ENCODE measurements at regions not wholly inside any gene's neighbourhood (a gene's known extent, or its start where the extent isn't known, plus 50 kb on each side); places are given as distances from the start of the nearest gene placed in this dataset.

GRCh38 chr20:17844133-17844429 is 124.5 kb downstream of the SNX5 start:
- H3K36me3 ChIP-seq (ENCODE audit: control insufficient read depth, insufficient read depth, low read length) = no peaks in the 10 kb centered on the region
- no peak for DNase-seq (ENCODE audit: low read depth)
- no peak for TF ChIP-seq CTCF (IDR thresholded peaks at IDR 0.05; ENCODE audit: insufficient read depth, low read length, poor library complexity, severe bottlenecking)
- H3K27me3 ChIP-seq (ENCODE audit: control insufficient read depth, insufficient read depth, low read length) = no peaks in the 10 kb centered on the region
- no peak overlapping the region for H3K4me3 ChIP-seq (ENCODE audit: low read depth, low read length)

- Histone ChIP-seq H3K4me3 (ENCODE audit: low read depth, low read length) (no peak overlapping the region), H3K27me3 (ENCODE audit: control insufficient read depth, insufficient read depth, low read length) (no peaks in the 10 kb centered on the region)
Observed at GRCh38 chr20:17843246-17844132, 125.1 kb downstream of the SNX5 start.

GRCh38 chr20:17841751-17842215 is 126.8 kb downstream of the SNX5 start:
- no peak for DNase-seq (ENCODE audit: low read depth)
- Histone ChIP-seq H3K4me3 (ENCODE audit: low read depth, low read length) (no peak overlapping the region), H3K36me3 (ENCODE audit: control insufficient read depth, insufficient read depth, low read length) (no peaks in the 10 kb centered on the region), H3K27me3 (ENCODE audit: control insufficient read depth, insufficient read depth, low read length) (no peaks in the 10 kb centered on the region)
- no peak for TF ChIP-seq CTCF (IDR thresholded peaks at IDR 0.05; ENCODE audit: insufficient read depth, low read length, poor library complexity, severe bottlenecking)

More at GRCh38 chr20:17843246-17844132, 125.1 kb downstream of the SNX5 start:
- TF ChIP-seq CTCF (IDR thresholded peaks at IDR 0.05; ENCODE audit: insufficient read depth, low read length, poor library complexity, severe bottlenecking) = no peak
- no peaks in the 10 kb centered on the region for H3K36me3 ChIP-seq (ENCODE audit: control insufficient read depth, insufficient read depth, low read length)
- DNase-seq (ENCODE audit: low read depth) = peak; percentile 78

GRCh38 chr20:17840423-17840822 is 128.2 kb downstream of the SNX5 start:
- no peak for TF ChIP-seq CTCF (IDR thresholded peaks at IDR 0.05; ENCODE audit: insufficient read depth, low read length, poor library complexity, severe bottlenecking)
- no peak for DNase-seq (ENCODE audit: low read depth)
- no peak overlapping the region for H3K4me3 ChIP-seq (ENCODE audit: low read depth, low read length)
- no peaks in the 10 kb centered on the region for H3K36me3 ChIP-seq (ENCODE audit: control insufficient read depth, insufficient read depth, low read length)
- H3K27me3 ChIP-seq (ENCODE audit: control insufficient read depth, insufficient read depth, low read length) = no peaks in the 10 kb centered on the region

GRCh38 chr20:17838921-17839320 is 129.7 kb downstream of the SNX5 start:
- no peak for DNase-seq (ENCODE audit: low read depth)
- no peaks in the 10 kb centered on the region for H3K27me3 ChIP-seq (ENCODE audit: control insufficient read depth, insufficient read depth, low read length)
- no peak for TF ChIP-seq CTCF (IDR thresholded peaks at IDR 0.05; ENCODE audit: insufficient read depth, low read length, poor library complexity, severe bottlenecking)

GRCh38 chr20:17837179-17837578 is 131.4 kb downstream of the SNX5 start:
- no peak for DNase-seq (ENCODE audit: low read depth)
- H3K27me3 ChIP-seq (ENCODE audit: control insufficient read depth, insufficient read depth, low read length) = no peaks in the 10 kb centered on the region
- H3K4me3 ChIP-seq (ENCODE audit: low read depth, low read length) = no peak overlapping the region
- no peak for TF ChIP-seq CTCF (IDR thresholded peaks at IDR 0.05; ENCODE audit: insufficient read depth, low read length, poor library complexity, severe bottlenecking)
- no peaks in the 10 kb centered on the region for H3K36me3 ChIP-seq (ENCODE audit: control insufficient read depth, insufficient read depth, low read length)

More at GRCh38 chr20:17838921-17839320, 129.7 kb downstream of the SNX5 start:
- H3K36me3 ChIP-seq (ENCODE audit: control insufficient read depth, insufficient read depth, low read length) = no peaks in the 10 kb centered on the region
- H3K4me3 ChIP-seq (ENCODE audit: low read depth, low read length) = no peak overlapping the region

Data from kidney epithelial cell (primary cell).